Upper lobe of left lung (tissue), 4 donors: ENCODE measurements at regions not wholly inside any gene's neighbourhood (a gene's known extent, or its start where the extent isn't known, plus 50 kb on each side); places are given as distances from the start of the nearest gene placed in this dataset.

Experiments
- CTCF ChIP-seq, 6 experiments: fragments of 450-650 bp in 4 of 6; fragments of 200-600 bp in 2 of 6; sonication (generic) in 2 of 6; IDR thresholded peaks; one replicate each; pipeline ENCODE4 v1.5.1; 2016 to 2019; ENCODE audit warnings: antibody characterized with exemption in 6 of 6
- EP300 ChIP-seq, 4 donors: sonication (generic); formaldehyde crosslinking; IDR thresholded peaks; one replicate each; pipeline ENCODE4 v1.5.1; 2017; ENCODE audit warnings: antibody characterized with exemption in 4 of 4, control low read depth in 2 of 4

DNA sequence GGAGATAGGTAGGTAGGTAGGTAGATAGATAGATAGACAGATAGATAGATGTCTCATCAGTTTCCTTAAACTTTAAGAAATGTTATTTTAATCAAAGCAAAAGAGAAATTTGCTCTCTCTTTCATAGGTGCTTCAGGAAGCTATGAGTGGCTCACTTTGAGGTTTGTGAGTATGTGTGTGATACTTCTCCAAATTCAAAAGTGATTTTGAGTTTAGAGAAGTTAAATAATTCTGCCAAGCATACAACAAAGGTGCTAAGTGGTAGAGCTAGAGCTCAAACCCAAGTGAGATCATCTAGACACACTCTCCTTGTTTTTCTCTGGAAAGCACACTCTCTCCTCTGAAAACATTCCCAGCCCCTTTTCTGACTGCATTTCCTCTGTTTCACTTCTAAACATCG, 156.2 kb downstream of the EDN1 start:
- TF ChIP-seq CTCF (IDR thresholded peaks at IDR 0.05) (no peak), EP300 (IDR thresholded peaks at IDR 0.05) (no peak)
